Osteoblast (primary cell): ENCODE measurements at regions not wholly inside any gene's neighbourhood (a gene's known extent, or its start where the extent isn't known, plus 50 kb on each side); places are given as distances from the start of the nearest gene placed in this dataset.

Experiments
- DNase-seq: peaks from one replicate; pipeline ENCODE4 v3.0.0; 2011; ENCODE audit warnings: low spot score, mixed read lengths; ENCODE audit not compliant: insufficient read length; ENCODE audit errors: missing footprints
- H2AFZ ChIP-seq: 2 replicates; pipeline ENCODE4 v1.6.0; 2011; ENCODE audit warnings: mild to moderate bottlenecking, low read length
- H3K27ac ChIP-seq: 2 replicates; pipeline ENCODE4 v1.5.1; 2011; ENCODE audit warnings: mild to moderate bottlenecking, low read depth, low read length, moderate library complexity
- H3K27me3 ChIP-seq: 2 replicates; pipeline ENCODE4 v1.6.0; 2012; ENCODE audit warnings: mild to moderate bottlenecking, control low read depth, inconsistent platforms, low read length, moderate library complexity; ENCODE audit not compliant: insufficient read depth
- H3K36me3 ChIP-seq: 2 replicates; pipeline ENCODE4 v1.5.1; 2011; ENCODE audit warnings: mild to moderate bottlenecking, low read length, control low read depth, moderate library complexity; ENCODE audit not compliant: insufficient read depth
- H3K4me1 ChIP-seq: 2 replicates; pipeline ENCODE4 v1.5.1; 2011; ENCODE audit warnings: mild to moderate bottlenecking, low read length, control low read depth, moderate library complexity; ENCODE audit not compliant: insufficient read depth
- H3K4me2 ChIP-seq: 2 replicates; pipeline ENCODE4 v1.6.0; 2011; ENCODE audit warnings: mild to moderate bottlenecking, low read length; ENCODE audit not compliant: insufficient read depth
- H3K4me3 ChIP-seq: fragments of 200-600 bp; sonication (generic); 3 replicates; pipeline ENCODE4 v1.5.1; 2012; ENCODE audit warnings: mild to moderate bottlenecking, low read length, inconsistent platforms; ENCODE audit not compliant: insufficient read depth
- H3K79me2 ChIP-seq: 2 replicates; pipeline ENCODE4 v1.6.0; 2012; ENCODE audit warnings: mild to moderate bottlenecking, low read length, control low read depth, inconsistent platforms; ENCODE audit not compliant: insufficient read depth
- H3K9me3 ChIP-seq: 2 replicates; pipeline ENCODE4 v1.5.1; 2011; ENCODE audit warnings: low read depth, low read length, control low read depth
- H4K20me1 ChIP-seq: 2 replicates; pipeline ENCODE4 v1.6.0; 2012; ENCODE audit warnings: mild to moderate bottlenecking, low read length, control low read depth; ENCODE audit not compliant: insufficient read depth
- TF ChIP-seq, protein P1 (sequence below): IDR thresholded peaks from 2 replicates; pipeline ENCODE4 v1.5.1; 2011; ENCODE audit warnings: mild to moderate bottlenecking, low read depth, low read length, moderate library complexity; ENCODE audit errors: extremely low read depth

DNA sequence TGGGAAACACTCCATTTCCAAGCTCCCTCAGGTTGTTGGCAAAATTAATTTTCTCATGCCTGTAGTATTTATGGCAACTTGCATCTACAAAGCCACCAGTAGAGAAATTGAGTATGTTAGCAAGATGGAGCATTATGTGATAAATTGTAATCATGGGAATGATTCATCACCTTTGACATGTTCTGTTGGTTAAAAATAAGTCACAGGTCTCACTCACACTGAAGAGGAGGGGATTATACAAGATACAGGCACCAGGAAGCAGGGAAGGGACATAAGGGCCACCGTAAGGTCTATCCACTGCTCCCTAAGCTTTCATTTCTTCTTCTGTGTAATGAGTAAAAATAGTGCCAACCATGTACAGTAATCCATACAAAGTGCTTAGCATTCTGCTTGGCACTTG, 313.0 kb downstream of the GBA3 start:
- Histone ChIP-seq H3K27me3 (no peaks in the 10 kb centered on the region), H3K36me3 (no peaks in the 10 kb centered on the region), H2AFZ (no peak overlapping the region), H4K20me1 (no peaks in the 10 kb centered on the region), H3K27ac (peak overlapping the region; percentile 63), H3K79me2 (no peaks in the 10 kb centered on the region), H3K9me3 (no peaks in the 10 kb centered on the region), H3K4me2 (no peak overlapping the region), H3K4me1 (peaks cover 15% of the 10 kb centered on the region), H3K4me3 (no peak overlapping the region)
- DNase-seq: no peak
- TF ChIP-seq, protein P1, sequence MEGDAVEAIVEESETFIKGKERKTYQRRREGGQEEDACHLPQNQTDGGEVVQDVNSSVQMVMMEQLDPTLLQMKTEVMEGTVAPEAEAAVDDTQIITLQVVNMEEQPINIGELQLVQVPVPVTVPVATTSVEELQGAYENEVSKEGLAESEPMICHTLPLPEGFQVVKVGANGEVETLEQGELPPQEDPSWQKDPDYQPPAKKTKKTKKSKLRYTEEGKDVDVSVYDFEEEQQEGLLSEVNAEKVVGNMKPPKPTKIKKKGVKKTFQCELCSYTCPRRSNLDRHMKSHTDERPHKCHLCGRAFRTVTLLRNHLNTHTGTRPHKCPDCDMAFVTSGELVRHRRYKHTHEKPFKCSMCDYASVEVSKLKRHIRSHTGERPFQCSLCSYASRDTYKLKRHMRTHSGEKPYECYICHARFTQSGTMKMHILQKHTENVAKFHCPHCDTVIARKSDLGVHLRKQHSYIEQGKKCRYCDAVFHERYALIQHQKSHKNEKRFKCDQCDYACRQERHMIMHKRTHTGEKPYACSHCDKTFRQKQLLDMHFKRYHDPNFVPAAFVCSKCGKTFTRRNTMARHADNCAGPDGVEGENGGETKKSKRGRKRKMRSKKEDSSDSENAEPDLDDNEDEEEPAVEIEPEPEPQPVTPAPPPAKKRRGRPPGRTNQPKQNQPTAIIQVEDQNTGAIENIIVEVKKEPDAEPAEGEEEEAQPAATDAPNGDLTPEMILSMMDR: no peak

DNA sequence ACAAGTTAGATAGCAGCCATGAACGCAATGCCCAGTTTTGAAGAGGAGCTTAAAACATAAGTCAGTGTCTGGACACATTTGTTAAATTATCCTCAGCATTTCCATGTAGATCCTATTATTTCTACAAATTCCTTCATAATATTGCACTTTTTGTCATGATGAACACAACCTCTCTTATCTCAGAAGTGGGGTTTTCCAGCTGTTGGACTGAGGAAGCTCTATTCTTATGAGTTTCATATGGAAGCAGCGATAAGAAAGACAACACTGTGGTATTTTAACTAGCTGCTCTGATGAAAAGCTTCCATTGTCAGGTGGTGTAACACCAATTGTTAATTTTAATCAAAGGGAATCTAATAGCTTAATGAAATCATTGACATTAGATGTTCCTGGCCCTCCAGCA, 308.7 kb downstream of the GBA3 start:
- Histone ChIP-seq H3K27me3 (no peaks in the 10 kb centered on the region), H2AFZ (no peak overlapping the region), H4K20me1 (no peaks in the 10 kb centered on the region)

DNA sequence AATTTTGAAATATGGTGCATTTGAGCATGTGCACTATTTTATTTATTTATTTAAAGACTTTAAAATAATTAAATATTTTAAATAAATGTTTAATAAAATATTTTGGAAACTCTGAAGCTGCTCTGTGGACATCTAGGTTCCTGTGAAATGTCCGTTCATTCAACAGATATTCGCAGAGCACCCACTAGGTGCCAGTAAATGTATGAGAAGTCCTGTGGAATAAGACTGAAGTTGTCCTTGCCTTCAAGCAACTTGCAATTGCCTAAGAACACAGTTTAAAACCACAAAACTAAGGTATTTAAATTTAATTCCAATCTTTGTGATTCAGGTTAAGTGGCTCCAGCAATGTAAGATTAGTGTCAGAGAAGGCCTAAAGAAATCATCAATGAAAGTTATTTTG, 306.7 kb downstream of the GBA3 start:
- Histone ChIP-seq H3K36me3 (no peaks in the 10 kb centered on the region), H3K4me3 (no peak overlapping the region), H3K27ac (no peak overlapping the region), H2AFZ (no peak overlapping the region), H3K4me1 (no peaks in the 10 kb centered on the region), H3K9me3 (no peaks in the 10 kb centered on the region), H3K79me2 (no peaks in the 10 kb centered on the region), H3K27me3 (no peaks in the 10 kb centered on the region), H4K20me1 (no peaks in the 10 kb centered on the region), H3K4me2 (no peak overlapping the region)
- DNase-seq: no peak
- TF ChIP-seq, protein P1: no peak

More for the DNA sequence above, 308.7 kb downstream of the GBA3 start:
- H3K36me3 ChIP-seq: no peaks in the 10 kb centered on the region
- TF ChIP-seq, protein P1: no peak
- H3K4me3 ChIP-seq: no peak overlapping the region
- no peaks in the 10 kb centered on the region for H3K79me2 ChIP-seq
- DNase-seq: no peak
- H3K9me3 ChIP-seq: no peaks in the 10 kb centered on the region
- no peak overlapping the region for H3K4me2 ChIP-seq
- H3K27ac ChIP-seq: no peak overlapping the region
- peaks cover 10% of the 10 kb centered on the region for H3K4me1 ChIP-seq

DNA sequence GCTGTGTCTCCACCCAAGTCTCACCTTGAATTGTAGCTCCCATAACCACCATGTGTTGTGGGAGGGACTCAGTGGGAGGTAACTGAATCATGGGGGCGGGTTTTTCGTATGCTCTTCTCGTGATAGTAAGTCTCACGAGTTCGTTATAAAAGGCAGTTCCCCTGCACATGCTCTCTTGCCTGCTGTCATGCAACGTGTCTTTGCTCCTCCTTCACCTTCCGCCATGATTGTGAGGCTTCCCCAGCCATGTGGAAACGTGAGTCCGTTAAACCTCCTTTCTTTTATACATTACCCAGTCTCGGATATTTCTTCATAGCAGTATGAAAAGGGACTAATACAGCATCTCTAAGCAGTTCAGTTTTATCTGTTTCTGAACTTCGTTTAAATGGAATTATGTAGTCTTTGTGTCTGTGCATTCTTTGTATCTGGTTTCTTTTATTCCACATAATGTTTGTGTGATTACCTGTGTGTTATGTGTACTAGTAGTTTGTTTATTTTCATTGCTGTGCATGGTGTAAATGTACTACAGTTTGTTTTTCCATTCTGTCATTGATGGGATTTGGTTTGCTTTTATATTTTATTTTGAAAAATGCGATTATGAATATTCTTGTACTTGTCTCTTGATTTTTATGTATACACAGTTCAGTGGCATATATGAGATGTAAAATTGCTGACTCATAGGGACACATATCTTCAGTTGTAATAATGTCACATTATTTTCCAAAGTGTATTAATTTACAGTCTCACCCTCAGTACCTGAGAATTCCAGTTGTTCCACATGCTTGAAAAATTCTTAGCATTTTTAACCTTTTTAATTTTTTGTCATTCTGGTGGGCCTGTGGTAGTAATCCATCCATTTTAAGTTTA, 304.9 kb downstream of the GBA3 start:
- Histone ChIP-seq H2AFZ (no peak overlapping the region), H3K9me3 (no peaks in the 10 kb centered on the region), H3K4me3 (no peak overlapping the region), H3K4me1 (no peaks in the 10 kb centered on the region), H3K79me2 (no peaks in the 10 kb centered on the region), H3K27ac (no peak overlapping the region), H3K4me2 (no peak overlapping the region), H4K20me1 (no peaks in the 10 kb centered on the region), H3K27me3 (no peaks in the 10 kb centered on the region), H3K36me3 (no peaks in the 10 kb centered on the region)
- no peak for DNase-seq
- TF ChIP-seq, protein P1: no peak
